ENCODE measurements at regions not wholly inside any gene's neighbourhood (a gene's known extent, or its start where the extent isn't known, plus 50 kb on each side); places are given as distances from the start of the nearest gene placed in this dataset.
"Not testable (repeated sequence)": the region's sequence is repeated elsewhere in the genome, so short reads cannot be mapped to it uniquely, and the experiment has no call there.

DNA sequence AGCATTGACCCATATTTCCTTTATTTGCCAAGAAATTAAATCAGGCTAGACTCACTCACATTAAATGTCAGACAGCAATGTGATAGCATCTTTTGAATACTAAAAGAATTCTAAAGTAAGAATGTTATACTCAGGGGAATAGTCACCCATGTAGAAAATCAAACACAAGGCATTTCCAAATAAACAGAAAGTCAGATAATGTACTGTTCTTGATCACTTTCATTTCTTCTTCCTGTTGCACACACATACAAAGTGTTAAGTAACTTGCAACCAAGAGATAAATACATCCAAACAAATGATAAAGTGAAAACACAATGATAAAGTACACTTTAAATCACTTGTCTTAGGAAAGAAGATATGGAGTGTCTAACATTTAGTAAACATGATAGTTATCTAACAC lies 1366.6 kb upstream of the MIR17HG start:
- no peak for DNase-seq (ENCODE audit: low spot score)

DNA sequence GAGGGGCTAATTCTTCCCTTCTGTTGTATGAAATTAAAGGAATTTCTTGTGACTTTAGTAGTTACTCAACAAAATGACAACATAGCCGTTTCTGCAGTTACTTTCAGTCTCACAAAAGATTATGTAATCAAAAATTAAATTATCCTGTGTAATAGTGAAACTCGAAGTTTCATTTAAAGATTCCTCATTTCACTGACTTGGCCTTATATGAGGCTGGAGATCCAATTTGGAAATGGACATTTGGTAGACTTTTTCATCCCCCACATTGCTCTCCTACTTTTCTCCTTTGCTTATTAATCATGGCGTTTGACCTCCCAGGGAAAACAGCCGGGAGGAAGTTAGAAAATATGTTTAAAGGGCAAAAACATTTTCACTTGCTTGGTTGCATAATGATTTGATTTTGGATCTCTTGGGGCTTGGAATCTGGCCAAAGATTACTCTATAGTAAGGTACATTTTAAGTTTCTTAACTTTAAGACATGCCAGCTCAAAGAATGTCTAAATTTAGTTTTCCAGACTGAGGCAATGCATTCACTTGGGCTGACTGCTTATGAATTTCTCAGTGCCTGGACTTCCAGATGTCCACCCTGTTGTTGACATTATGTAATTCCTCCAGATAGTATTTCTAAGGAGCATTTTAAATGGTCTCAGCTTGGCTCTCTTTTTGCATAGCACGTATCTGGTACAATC lies 1364.9 kb upstream of the MIR17HG start:
- no peak for DNase-seq (ENCODE audit: low spot score)

DNA sequence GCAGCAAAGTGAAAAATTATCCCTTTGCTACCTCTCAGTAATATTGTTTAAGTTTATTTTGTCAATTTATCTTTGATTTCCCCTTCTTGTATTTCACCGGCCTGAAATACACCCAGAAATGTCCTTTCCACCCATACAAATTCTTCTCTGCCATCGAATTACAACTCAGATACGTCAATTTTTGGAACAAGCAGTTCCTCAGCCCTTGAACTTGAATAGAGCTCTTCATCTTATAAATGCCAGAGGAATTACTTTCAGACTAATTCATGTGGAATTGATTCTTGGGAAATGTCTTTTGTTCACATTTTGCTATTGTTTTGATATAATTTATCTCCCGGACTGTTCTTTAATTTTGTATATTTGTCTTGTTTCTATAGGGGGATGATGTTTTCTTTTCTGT lies 1359.3 kb upstream of the MIR17HG start:
- DNase-seq (ENCODE audit: low spot score) = no peak

DNA sequence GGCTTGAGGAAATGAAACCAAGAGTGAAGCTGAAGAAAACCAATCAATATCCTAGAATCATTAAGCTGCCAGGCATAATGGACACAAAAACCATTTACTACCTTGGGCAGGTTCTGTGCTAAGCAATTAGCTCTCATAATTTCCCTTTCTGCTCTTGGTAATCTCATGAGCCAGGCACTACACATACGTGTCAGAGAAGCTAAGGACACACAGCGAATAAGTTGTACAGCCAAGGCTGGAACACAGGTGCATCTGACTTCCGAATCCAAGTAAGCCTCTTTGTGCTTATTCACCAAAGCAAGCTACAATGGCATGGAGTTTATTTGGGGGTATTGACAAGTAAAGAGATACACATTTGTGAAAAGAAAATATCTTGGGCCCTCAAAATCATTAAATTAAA lies 1343.9 kb upstream of the MIR17HG start:
- no peak for DNase-seq (ENCODE audit: low spot score)

DNA sequence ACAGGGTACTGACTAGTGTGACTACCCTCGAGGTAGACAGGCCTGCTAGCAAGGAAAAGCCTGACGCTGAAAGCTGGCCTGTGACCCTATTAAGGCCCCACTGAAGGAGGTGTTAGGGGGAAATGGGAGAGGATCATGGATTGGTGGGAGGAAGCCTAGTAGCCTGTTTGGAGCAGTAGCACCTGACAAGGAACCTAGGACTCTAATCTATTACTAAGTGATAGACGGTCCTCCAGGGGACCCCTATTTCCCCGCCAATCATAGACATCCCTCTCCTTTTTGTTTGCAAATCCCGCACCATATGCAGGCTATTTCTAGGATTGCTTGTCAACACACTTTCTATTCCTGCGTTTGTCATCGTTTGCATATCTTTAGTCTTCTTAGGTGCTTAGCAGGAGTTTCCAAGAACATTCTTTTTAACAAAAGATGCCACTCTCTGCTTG lies 1338.8 kb upstream of the MIR17HG start:
- no peak for DNase-seq (ENCODE audit: low spot score)

DNA sequence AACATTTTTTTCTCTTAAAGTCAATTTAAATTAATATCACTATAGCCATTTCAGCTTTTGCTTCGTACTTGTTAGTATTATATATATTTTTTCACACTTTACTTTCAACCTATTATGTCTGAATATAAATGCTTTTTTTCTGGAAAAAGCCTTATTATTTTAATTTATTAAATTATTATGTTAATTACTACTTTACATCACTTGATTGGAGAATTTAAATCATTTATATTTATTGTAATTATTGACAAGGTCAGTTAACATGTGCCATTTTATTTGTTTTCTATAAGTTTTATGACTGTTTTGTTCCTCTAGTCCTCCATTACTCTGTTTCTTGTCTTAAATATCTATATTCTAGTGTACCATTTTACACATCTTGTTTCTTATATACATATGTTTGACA lies 1333.4 kb upstream of the MIR17HG start:
- no peak for DNase-seq (ENCODE audit: low spot score)

DNA sequence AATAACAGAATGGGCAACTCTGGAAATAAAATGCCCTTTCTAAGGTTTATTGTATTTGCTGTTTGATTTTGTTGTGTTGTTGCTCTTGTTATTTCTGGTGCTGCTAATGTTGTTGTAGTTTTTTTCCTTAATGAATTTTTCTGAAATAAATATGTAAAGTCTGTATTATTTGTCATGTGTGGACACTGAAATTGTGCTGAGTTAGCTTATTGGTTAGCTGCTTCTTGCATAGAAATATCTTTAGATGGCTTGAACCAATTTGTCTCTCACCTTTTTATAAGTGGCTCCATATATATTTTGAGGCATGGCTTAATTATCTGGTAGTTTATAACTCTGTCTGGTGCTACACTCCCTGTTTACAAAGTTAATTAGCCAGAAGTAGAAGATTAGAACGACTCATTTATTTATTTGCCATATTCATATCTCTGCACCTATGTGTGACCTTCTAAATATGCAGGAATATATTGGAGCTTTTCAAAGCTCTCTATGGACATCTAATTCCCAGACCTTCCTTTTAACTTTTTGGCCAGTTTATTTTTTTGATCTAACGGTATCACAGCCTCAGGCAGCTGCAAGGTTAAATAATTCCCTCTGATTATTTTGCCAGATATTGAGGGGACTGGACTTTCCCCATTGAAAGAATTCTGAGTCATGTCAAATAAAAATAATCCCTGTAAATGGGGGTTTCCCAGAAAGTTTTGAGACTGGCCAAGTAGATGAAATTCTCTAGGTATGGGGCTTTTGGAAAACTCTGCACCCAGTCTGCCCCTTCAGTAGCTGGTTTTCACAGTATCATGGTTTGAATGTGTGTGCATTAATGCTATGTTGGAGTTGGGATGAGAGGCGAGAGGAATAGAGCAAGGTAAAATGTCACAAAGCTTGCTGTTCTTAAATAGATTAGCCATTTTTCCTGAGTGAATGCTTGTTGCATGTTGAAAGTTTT lies 1331.7 kb upstream of the MIR17HG start:
- DNase-seq (ENCODE audit: low spot score) = no peak

DNA sequence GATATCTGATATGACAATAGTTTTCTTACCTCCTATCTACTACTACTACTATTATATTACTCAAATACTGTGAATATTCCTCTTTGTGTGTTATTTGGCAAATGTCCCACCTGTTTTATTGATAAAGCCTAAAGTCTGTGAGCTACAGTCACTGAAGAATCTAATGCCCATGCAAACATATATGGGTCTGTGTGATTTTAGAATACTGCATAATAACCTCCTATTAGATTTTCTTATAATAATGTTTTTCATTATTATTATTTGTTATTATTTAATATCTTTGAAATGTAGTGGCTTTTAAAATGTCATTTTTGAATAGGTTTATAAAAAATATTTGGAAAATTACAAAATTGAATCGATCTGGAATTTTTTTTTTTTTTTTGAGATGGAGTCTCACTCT lies 1330.8 kb upstream of the MIR17HG start:
- no peak for DNase-seq (ENCODE audit: low spot score)

DNA sequence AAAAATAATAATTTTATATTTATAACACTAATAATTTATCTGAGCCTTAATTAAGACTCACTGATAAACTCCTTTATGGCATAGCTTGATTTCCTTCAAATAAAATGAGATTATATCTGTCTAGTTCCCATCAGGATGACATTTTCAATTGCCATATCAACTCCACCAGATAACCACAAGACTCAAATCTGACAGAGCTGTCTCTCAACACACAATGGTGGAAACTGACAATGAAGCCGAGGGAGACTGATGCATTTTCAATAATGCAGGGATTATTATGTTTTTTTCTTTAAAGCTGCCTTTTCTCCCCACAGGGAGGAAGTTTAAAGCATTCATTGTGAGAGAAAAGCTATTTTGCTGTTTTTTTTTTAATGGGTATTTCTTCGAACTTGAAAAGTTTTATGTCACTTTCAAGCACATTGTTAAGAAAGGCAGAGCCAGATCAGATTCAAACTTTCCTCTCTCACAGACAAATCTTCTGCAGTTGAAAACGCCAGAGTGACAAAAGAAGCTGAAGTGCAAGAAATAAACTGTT lies 1326.9 kb upstream of the MIR17HG start:
- no peak for DNase-seq (ENCODE audit: low spot score)

DNA sequence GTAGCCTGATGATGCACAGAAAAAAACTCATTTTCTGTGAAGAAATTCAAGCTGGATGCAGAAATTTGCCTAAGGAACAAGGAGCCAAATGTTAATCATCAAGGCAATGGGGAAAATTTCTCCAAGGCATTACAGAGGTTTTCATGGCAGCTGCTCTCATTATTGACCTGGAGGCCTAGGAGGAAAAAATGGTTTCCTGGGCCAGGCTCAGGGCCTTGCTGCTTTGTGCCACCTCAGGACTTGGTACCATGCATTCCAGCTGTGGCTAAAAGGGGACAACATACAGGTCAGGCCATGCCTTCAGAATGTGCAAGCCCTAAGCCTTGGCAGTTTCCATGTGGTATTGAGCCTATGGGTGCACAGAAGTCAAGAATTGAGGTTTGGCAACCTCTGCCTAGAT lies 1320.1 kb upstream of the MIR17HG start:
- DNase-seq (ENCODE audit: low spot score) = no peak

DNA sequence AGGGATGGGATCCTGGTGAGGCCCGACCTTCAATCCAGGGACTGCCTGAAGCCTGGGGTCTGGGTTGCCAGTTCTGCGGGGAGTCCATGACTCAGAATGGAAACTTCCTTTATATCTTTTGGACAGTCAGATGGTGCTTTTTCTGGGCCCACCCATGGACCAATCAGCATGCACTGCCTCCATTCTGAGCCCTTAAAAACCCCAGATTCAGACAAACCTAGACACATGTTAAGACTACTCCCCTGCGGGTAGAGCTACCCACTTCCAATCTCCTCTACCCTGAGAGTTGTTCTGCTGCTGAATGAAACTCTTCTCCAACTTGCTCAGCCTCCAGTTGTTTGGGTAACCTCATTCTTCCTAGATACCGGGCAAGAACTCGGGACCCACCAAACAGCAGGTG lies 1315.2 kb upstream of the MIR17HG start:
- no peak for DNase-seq (ENCODE audit: low spot score)

DNA sequence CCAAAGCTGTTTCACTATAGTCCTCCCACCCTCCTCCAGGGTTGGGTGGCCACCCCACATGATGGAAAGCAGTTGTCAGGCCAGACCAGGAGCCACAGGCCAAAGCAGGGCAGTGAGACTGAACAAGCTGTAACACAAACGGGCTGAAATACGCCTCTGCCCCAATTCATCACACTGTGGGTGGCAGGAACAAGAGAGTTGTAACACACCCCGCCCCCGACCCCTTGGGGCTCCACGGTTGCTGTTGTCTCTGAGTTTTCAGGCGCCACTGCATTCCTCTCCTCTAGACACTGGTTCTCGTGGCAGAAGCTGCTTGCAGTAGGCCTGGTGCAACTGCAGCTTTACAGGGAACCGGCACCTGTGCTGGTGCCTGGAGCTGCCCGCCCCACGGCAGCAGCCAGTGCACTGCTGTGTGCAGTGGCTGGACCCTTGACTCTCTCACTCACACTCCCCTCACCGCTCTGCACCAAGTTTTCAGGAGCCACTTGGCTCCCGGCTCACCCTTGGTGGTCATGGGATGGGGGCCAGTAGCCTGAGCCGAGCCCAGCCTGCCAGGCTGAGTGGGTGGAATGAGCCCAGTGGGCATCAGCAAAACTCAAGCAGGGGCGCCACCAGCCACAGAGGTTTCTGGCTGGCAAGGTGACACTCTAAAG lies 1314.5 kb upstream of the MIR17HG start:
- DNase-seq (ENCODE audit: low spot score) = no peak

DNA sequence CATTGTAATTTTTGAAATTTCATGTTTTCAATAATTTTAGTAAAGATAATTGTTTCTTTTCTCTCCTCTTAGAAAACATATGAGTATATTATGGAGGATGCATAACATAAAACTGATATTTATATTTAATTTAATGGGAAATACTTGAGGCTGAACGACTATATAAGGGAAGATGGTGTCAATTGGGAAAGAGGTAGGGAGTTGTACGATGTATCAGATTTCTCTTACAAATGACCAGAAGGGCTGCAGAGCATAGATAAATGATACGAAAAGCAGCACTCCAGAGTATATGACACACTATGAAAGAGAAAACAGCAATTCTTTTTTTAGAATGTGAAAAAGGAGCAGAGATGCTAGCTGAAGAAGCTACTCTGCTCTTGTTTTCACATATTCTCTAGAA lies 1308.0 kb upstream of the MIR17HG start:
- DNase-seq (ENCODE audit: low spot score) = no peak

DNA sequence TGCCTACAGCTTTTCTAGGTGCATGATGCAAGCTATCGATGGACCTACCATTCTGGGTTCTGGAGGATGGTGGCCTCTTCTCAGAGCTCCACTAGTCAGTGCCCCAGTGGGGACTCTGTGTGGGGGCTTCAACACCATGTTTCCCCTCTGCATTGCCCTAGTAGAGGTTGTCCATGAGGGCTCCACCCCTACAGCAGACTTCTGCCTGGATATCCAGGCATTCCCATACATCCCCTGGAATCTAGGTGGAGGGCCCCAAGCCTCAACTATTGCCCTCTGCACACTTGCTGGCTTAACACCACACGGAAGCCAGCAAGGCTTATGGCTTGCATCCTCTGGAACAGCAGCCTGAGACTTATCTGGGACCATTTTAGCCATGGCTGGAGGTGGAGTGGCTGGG lies 1299.9 kb upstream of the MIR17HG start:
- DNase-seq (ENCODE audit: low spot score) = no peak

DNA sequence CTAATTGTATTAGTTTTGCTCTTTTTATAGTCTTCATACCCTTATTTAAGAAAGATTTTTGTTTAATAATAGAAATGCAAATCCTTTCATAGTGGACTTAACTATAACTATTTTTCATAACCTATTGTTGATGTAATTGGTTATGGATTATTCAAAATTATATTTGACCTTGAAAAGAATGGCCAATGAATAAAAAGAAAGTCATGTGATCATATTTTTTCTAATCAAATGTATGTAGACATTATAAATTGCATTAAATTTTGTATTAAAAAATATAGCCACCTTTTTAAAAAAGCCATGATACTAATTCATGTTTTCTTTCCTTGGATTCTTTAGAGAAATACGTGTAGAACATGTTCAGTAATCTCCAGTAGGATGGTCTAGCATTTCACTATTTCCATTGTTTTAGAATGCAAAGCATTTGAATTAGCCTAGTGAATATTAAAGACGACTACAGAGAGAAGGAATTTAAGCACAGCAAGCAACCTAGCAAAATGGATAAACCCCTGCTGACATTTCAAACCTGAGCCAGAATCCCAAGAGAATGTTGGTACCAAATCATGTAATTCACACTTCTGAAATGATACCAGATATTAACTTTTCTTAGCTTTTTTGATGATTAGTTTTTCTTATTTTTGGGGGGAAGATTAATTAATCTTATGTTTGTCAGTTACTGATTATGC lies 1297.4 kb upstream of the MIR17HG start:
- DNase-seq (ENCODE audit: low spot score) = no peak

DNA sequence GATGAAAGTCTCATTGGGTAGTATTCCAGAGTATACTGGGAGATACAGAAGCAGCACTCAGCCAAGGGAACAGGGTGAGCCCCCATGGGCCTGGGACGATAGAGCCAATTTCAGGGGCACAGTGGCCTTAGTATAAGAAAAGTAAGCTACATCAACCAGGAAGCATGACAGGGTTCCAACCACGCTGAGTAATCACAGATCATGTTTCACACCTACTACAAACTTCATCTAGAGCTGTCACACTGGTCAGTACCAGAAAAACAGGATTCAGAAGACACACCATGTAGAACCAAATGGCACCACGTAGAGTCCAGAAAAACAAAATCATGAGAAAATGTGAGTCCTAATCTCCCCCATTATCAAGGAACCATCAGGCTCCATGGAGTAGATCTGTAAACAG lies 1292.4 kb upstream of the MIR17HG start:
- DNase-seq (ENCODE audit: low spot score) = no peak

DNA sequence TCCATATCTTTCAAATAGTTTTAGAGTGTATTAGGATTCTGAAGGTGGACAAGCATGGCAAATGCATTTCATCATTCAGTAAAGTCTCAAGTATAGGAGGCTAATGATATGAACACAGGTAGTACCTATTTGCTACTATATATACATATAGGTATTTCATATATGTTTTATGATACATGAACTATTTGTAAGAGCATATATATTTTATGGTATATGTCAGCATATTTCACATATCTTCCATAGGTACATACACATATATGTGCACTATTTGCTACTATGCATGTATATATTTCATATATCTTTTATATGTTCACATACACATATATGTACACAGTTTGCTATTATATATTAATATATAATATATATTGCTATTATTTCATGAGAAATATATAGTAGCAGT lies 1291.7 kb upstream of the MIR17HG start:
- DNase-seq (ENCODE audit: low spot score) = no peak

DNA sequence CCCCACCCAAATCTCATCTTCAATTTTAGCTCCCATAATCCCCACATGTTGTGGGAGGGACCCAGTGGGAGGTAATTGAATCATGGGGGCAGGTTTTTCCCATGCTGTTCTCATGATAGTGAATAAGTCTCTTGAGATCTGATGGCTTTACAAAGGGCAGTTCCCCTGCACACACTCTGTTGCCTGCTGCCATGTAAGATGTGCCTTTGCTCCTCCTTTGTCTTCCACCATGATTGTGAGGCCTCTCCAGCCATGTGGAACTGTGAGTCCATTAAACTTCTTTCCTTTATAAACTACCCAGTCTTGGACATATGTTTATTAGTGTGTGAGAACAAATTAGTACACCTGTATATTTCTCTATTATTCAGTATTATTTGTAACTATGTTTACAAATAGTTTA lies 1283.3 kb upstream of the MIR17HG start:
- not testable (repeated sequence) for DNase-seq (ENCODE audit: low spot score)

DNA sequence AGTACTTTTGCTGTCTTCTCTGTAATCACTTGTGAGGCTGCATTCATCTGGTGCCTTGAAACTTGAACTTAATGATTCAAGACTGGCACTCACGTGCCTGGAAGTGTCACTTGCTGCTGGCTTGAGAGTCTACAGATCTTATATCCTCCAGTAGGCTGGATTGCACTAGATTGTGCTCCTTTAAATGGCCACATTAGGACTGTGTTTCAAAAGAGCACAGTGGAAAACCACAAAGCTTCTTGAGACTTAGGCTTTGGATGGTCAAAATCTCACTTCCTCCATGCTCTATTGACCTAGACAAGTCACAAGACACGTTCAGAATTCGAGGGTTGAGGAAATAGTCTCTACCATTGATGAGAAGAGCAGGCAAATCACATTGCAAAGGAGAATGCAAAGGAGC lies 1278.8 kb upstream of the MIR17HG start:
- no peak for DNase-seq (ENCODE audit: low spot score)

DNA sequence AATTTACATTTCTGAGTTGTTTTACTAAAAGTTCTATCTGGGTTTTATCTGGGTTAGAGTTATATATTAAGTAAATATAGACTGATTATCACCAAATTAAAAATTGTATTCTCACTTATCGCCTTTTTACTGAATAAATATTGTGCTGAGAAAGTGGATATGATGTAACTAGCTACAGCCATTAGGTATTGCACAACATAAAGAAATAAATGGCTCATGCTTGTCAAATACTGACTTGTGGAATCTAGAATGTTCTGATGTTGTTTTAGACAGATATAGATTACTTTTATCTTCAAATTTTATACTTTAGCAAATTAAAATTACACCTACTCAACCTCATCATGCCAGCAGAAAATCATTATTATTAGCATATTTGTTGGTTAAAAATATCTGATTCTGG lies 1277.1 kb upstream of the MIR17HG start:
- no peak for DNase-seq (ENCODE audit: low spot score)

DNA sequence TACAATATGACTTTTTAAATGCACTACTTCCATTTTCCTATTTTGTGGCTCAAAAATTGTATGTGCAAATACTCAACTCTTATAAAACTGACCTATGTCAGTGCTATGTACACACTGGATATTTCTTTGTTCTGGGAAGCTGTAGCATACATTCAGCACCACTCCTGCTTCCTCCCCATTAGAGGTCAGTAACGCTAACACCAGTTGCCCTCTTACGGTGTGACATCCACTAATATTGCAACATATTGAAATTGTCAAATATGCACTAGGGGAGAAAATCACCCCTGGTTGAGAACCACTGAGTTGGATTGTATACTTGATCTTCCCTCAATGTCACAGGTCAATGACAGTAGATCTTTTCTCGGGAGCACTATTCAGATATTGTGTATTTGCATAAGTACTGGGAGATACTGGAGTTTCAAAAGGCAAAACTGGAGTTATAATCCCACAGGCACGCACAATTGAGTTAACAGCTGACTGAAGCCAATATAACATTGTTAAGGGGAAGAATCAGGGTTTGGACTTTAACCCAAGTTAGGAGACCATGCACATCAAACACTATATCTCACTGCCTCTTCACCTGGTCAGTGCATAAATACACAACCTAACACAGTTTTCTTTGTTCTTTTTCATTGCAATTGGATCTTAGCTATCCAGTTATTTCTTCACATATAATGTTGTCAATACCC lies 1276.5 kb upstream of the MIR17HG start:
- DNase-seq (ENCODE audit: low spot score) = no peak
